ENCODE measurements at regions not wholly inside any gene's neighbourhood (a gene's known extent, or its start where the extent isn't known, plus 50 kb on each side); places are given as distances from the start of the nearest gene placed in this dataset.

- no peak overlapping the region for H3K9ac ChIP-seq (ENCODE audit: low read depth, low read length, poor library complexity, severe bottlenecking)
- H3K79me2 ChIP-seq (ENCODE audit: insufficient read depth, low read length) = no peaks in the 10 kb centered on the region
- no peaks in the 10 kb centered on the region for H3K36me3 ChIP-seq (ENCODE audit: insufficient read depth, low read length)
- no peaks in the 10 kb centered on the region for H3F3A ChIP-seq (ENCODE audit: low read depth)
- no peak overlapping the region for H3K4me3 ChIP-seq (ENCODE audit: low read length, poor library complexity, severe bottlenecking)
- H3K4me2 ChIP-seq (ENCODE audit: low read depth, low read length, poor library complexity, severe bottlenecking) = no peak overlapping the region
- no peaks in the 10 kb centered on the region for H3K9me3 ChIP-seq (ENCODE audit: insufficient read depth, low read depth, low read length)
- no peaks in the 10 kb centered on the region for H3K4me1 ChIP-seq (ENCODE audit: insufficient read depth, low read length, poor library complexity, severe bottlenecking)
- H3K27me3 ChIP-seq (ENCODE audit: insufficient read depth, low read length, poor library complexity, severe bottlenecking) = no peaks in the 10 kb centered on the region
- H4K20me1 ChIP-seq (ENCODE audit: insufficient read depth, low read length, poor library complexity, severe bottlenecking) = no peaks in the 10 kb centered on the region
- TF ChIP-seq CTCF (conservative IDR thresholded peaks at IDR 0.05; ENCODE audit: low read length) (no peak), EZH2phosphoT487 (IDR thresholded peaks at IDR 0.05; ENCODE audit: borderline replicate concordance) (no peak)
- H2AFZ ChIP-seq (ENCODE audit: low read length) = no peak overlapping the region
- H3K9me2 ChIP-seq (replicated peaks; ENCODE audit: low read depth, low read length) = no peaks in the 10 kb centered on the region
Measured at GRCh38 chr5:130476325-130476724, 572.1 kb downstream of the CHSY3 start.

- H3K9me2 ChIP-seq (replicated peaks; ENCODE audit: low read depth, low read length) = no peaks in the 10 kb centered on the region
- no peak overlapping the region for H3K4me3 ChIP-seq (ENCODE audit: low read length, poor library complexity, severe bottlenecking)
- H3K9ac ChIP-seq (ENCODE audit: low read depth, low read length, poor library complexity, severe bottlenecking) = no peak overlapping the region
- no peaks in the 10 kb centered on the region for H4K20me1 ChIP-seq (ENCODE audit: insufficient read depth, low read length, poor library complexity, severe bottlenecking)
- H3F3A ChIP-seq (ENCODE audit: low read depth) = no peaks in the 10 kb centered on the region
- H3K79me2 ChIP-seq (ENCODE audit: insufficient read depth, low read length) = no peaks in the 10 kb centered on the region
- H3K27me3 ChIP-seq (ENCODE audit: insufficient read depth, low read length, poor library complexity, severe bottlenecking) = no peaks in the 10 kb centered on the region
- no peak overlapping the region for H2AFZ ChIP-seq (ENCODE audit: low read length)
- no peaks in the 10 kb centered on the region for H3K9me3 ChIP-seq (ENCODE audit: insufficient read depth, low read depth, low read length)
- no peaks in the 10 kb centered on the region for H3K36me3 ChIP-seq (ENCODE audit: insufficient read depth, low read length)
- no peaks in the 10 kb centered on the region for H3K4me1 ChIP-seq (ENCODE audit: insufficient read depth, low read length, poor library complexity, severe bottlenecking)
- no peak for TF ChIP-seq EZH2phosphoT487 (IDR thresholded peaks at IDR 0.05; ENCODE audit: borderline replicate concordance)
- TF ChIP-seq CTCF (conservative IDR thresholded peaks at IDR 0.05; ENCODE audit: low read length) = no peak
- H3K4me2 ChIP-seq (ENCODE audit: low read depth, low read length, poor library complexity, severe bottlenecking) = no peak overlapping the region
Measured at GRCh38 chr5:130462516-130462915, 558.3 kb downstream of the CHSY3 start.

DNA sequence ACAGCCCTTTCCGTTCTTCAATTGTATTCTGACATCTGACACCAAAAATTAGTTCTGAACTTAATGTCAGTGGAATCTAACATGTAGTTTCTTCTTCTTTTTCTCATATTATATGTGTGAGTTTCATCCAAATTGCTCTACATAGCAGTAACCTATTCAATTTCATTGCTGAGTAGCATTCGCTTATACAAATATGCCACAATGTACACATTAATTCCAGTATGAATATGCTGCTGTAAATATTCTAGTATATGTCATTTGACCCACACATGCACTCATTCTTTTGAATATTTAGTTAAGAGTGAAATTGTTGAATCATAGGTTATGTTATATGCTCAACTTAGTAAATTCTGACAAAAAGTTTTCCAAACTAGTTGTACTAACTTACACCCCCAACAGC, 550.9 kb downstream of the CHSY3 start:
- Histone ChIP-seq H3K27me3 (ENCODE audit: insufficient read depth, low read length, poor library complexity, severe bottlenecking) (no peaks in the 10 kb centered on the region), H3K9me3 (ENCODE audit: insufficient read depth, low read depth, low read length) (no peaks in the 10 kb centered on the region), H3K9me2 (replicated peaks; ENCODE audit: low read depth, low read length) (no peaks in the 10 kb centered on the region), H3K79me2 (ENCODE audit: insufficient read depth, low read length) (no peaks in the 10 kb centered on the region), H3K36me3 (ENCODE audit: insufficient read depth, low read length) (no peaks in the 10 kb centered on the region), H3K9ac (ENCODE audit: low read depth, low read length, poor library complexity, severe bottlenecking) (no peak overlapping the region), H3F3A (ENCODE audit: low read depth) (no peaks in the 10 kb centered on the region), H3K4me3 (ENCODE audit: low read length, poor library complexity, severe bottlenecking) (no peak overlapping the region), H3K4me1 (ENCODE audit: insufficient read depth, low read length, poor library complexity, severe bottlenecking) (no peaks in the 10 kb centered on the region), H2AFZ (ENCODE audit: low read length) (no peak overlapping the region), H3K4me2 (ENCODE audit: low read depth, low read length, poor library complexity, severe bottlenecking) (no peak overlapping the region), H4K20me1 (ENCODE audit: insufficient read depth, low read length, poor library complexity, severe bottlenecking) (no peaks in the 10 kb centered on the region)
- TF ChIP-seq CTCF (conservative IDR thresholded peaks at IDR 0.05; ENCODE audit: low read length) = no peak
- no peak for TF ChIP-seq EZH2phosphoT487 (IDR thresholded peaks at IDR 0.05; ENCODE audit: borderline replicate concordance)
